CD4-positive, alpha-beta T cell (primary cell): ENCODE measurements at regions not wholly inside any gene's neighbourhood (a gene's known extent, or its start where the extent isn't known, plus 50 kb on each side); places are given as distances from the start of the nearest gene placed in this dataset.
A peak's percentile ranks its signal among the peaks of the same experiment; 100 is the strongest.

Source experiments
- ATAC-seq: fragments of 200-7000 bp; cut with Tn5 transposase; one replicate; pipeline ENCODE4 v1.10.0; 2022; ENCODE audit warnings: mild to moderate bottlenecking; ENCODE audit not compliant: poor library complexity
- CTCF ChIA-PET: fragments of 350-600 bp; sonication (Branson Sonifier 250); formaldehyde crosslinking; loops from one replicate; lab custom pipeline; 2021; ENCODE audit warnings: antibody characterized with exemption, inconsistent platforms; lab: Charles Lee
- POLR2A ChIA-PET: fragments of 350-600 bp; sonication (Branson Sonifier 250); formaldehyde crosslinking; loops from one replicate; lab custom pipeline; 2021; ENCODE audit warnings: antibody characterized with exemption, inconsistent platforms; lab: Charles Lee
- DNase-seq, 14 experiments: peaks; one replicate each; pipeline ENCODE4 v3.0.0-alpha.2; 2013 to 2020; ENCODE audit warnings: mixed read lengths in 2 of 14
- H3K27ac ChIP-seq, 2 donors: one replicate each; pipeline versions ENCODE4 v1.5.1 to v1.7.0; 2013; ENCODE audit warnings: low read length in 2 of 2, low read depth in 1 of 2, mild to moderate bottlenecking in 1 of 2
- H3K27me3 ChIP-seq, 2 experiments: 1 replicate in 1 of 2; 2 replicates in 1 of 2; pipeline versions ENCODE4 v1.6.1 to v1.7.0; 2013; ENCODE audit warnings: low read length in 2 of 2, control low read depth in 1 of 2, mild to moderate bottlenecking in 1 of 2, moderate library complexity in 1 of 2; ENCODE audit not compliant: insufficient read depth in 2 of 2, control insufficient read depth in 1 of 2
- H3K36me3 ChIP-seq: one replicate; pipeline ENCODE4 v1.6.1; 2013; ENCODE audit warnings: low read length, control low read depth; ENCODE audit not compliant: insufficient read depth
- H3K4me1 ChIP-seq: one replicate; pipeline ENCODE4 v1.6.1; 2013; ENCODE audit warnings: low read length, control low read depth; ENCODE audit not compliant: insufficient read depth
- H3K4me3 ChIP-seq: one replicate; pipeline ENCODE4 v1.5.1; 2013; ENCODE audit warnings: mild to moderate bottlenecking, low read length, moderate library complexity
- H3K9me3 ChIP-seq, 2 experiments: 1 replicate in 1 of 2; 2 replicates in 1 of 2; pipeline versions ENCODE4 v1.6.1 to v1.7.0; 2013; ENCODE audit warnings: low read length in 2 of 2, mild to moderate bottlenecking in 2 of 2, control low read depth in 1 of 2, moderate library complexity in 1 of 2; ENCODE audit not compliant: control insufficient read depth in 1 of 2, insufficient read depth in 1 of 2
- H3K27ac Mint-ChIP-seq: one replicate; pipeline ENCODE4 v1.8.0; 2020; ENCODE audit warnings: mixed read lengths
- H3K27me3 Mint-ChIP-seq: one replicate; pipeline ENCODE4 v1.8.0; 2021; ENCODE audit warnings: mixed read lengths
- H3K36me3 Mint-ChIP-seq: one replicate; pipeline ENCODE4 v1.8.0; 2021; ENCODE audit warnings: low read depth, mixed read lengths
- H3K4me1 Mint-ChIP-seq: one replicate; pipeline ENCODE4 v1.8.0; 2021; ENCODE audit warnings: low read depth, mixed read lengths
- H3K4me3 Mint-ChIP-seq: one replicate; pipeline ENCODE4 v1.8.0; 2020; ENCODE audit warnings: mild to moderate bottlenecking, mixed read lengths
- H3K9me3 Mint-ChIP-seq: one replicate; pipeline ENCODE4 v1.8.0; 2020; ENCODE audit warnings: mixed read lengths
- intact Hi-C, 2 experiments: fragments of 100-400 bp; cut with DNase I in 1 of 2; cut with micrococcal nuclease in 1 of 2; formaldehyde crosslinking; loops; one replicate each; pipeline versions ENCODE4 v1.15.1 to v1.9.0; 2023 to 2025; cut with DNase I, micrococcal nuclease
- TF ChIP-seq, protein P1 (sequence below): fragments of 200-600 bp; IDR thresholded peaks from one replicate; pipeline ENCODE4 v1.8.0; 2022; ENCODE audit warnings: antibody characterized with exemption, mild to moderate bottlenecking

- ChIA-PET CTCF (no interaction called here), POLR2A (no interaction called here)
- intact Hi-C loops, result no loop called here
- DNase-seq, result no peak
- Mint-ChIP-seq H3K4me3 (no peak overlapping the region), H3K27ac (peak overlapping the region; percentile 55), H3K4me1 (peaks cover 41% of the 10 kb centered on the region), H3K27me3 (no peaks in the 10 kb centered on the region), H3K36me3 (no peaks in the 10 kb centered on the region), H3K9me3 (no peaks in the 10 kb centered on the region)
- TF ChIP-seq, protein P1, sequence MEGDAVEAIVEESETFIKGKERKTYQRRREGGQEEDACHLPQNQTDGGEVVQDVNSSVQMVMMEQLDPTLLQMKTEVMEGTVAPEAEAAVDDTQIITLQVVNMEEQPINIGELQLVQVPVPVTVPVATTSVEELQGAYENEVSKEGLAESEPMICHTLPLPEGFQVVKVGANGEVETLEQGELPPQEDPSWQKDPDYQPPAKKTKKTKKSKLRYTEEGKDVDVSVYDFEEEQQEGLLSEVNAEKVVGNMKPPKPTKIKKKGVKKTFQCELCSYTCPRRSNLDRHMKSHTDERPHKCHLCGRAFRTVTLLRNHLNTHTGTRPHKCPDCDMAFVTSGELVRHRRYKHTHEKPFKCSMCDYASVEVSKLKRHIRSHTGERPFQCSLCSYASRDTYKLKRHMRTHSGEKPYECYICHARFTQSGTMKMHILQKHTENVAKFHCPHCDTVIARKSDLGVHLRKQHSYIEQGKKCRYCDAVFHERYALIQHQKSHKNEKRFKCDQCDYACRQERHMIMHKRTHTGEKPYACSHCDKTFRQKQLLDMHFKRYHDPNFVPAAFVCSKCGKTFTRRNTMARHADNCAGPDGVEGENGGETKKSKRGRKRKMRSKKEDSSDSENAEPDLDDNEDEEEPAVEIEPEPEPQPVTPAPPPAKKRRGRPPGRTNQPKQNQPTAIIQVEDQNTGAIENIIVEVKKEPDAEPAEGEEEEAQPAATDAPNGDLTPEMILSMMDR, result no peak
- no peaks in the 10 kb centered on the region for H3K27me3 ChIP-seq
- peaks cover 9% of the 10 kb centered on the region for H3K4me1 ChIP-seq
- ATAC-seq, result no peak
- no peak overlapping the region for H3K27ac ChIP-seq
- no peaks in the 10 kb centered on the region for H3K36me3 ChIP-seq
- no peak overlapping the region for H3K4me3 ChIP-seq
- no peaks in the 10 kb centered on the region for H3K9me3 ChIP-seq
Observed at GRCh38 chr12:93185369-93185741, 192.4 kb upstream of the NUDT4 start.

GRCh38 chr12:93186131-93186530, 191.6 kb upstream of the NUDT4 start:
- Histone ChIP-seq H3K4me1 (peaks cover 9% of the 10 kb centered on the region), H3K27ac (no peak overlapping the region), H3K36me3 (no peaks in the 10 kb centered on the region), H3K4me3 (no peak overlapping the region), H3K27me3 (no peaks in the 10 kb centered on the region), H3K9me3 (no peaks in the 10 kb centered on the region)
- H3K4me3 Mint-ChIP-seq, result no peak overlapping the region
- ATAC-seq (no peak), DNase-seq (no peak)
- H3K4me1 Mint-ChIP-seq, result peaks cover 41% of the 10 kb centered on the region
- TF ChIP-seq, protein P1, result no peak
- ChIA-PET POLR2A (interaction anchor here (0.6 kb wide), 1 partner anchor 497 kb away, joined by 4 read pairs; no protein-coding TSS in a partner anchor), CTCF (no interaction called here)
- no peak overlapping the region for H3K27ac Mint-ChIP-seq
- no peaks in the 10 kb centered on the region for H3K27me3 Mint-ChIP-seq
- no peaks in the 10 kb centered on the region for H3K9me3 Mint-ChIP-seq
- intact Hi-C loops, result no loop called here
- H3K36me3 Mint-ChIP-seq, result no peaks in the 10 kb centered on the region

GRCh38 chr12:93186621-93187020, 191.1 kb upstream of the NUDT4 start:
- Histone ChIP-seq H3K36me3 (no peaks in the 10 kb centered on the region), H3K27ac (no peak overlapping the region), H3K27me3 (no peaks in the 10 kb centered on the region), H3K4me1 (peaks cover 9% of the 10 kb centered on the region), H3K4me3 (no peak overlapping the region), H3K9me3 (no peaks in the 10 kb centered on the region)
- TF ChIP-seq, protein P1, result no peak
- Mint-ChIP-seq H3K4me1 (peaks cover 37% of the 10 kb centered on the region), H3K27me3 (no peaks in the 10 kb centered on the region), H3K9me3 (no peaks in the 10 kb centered on the region), H3K4me3 (no peak overlapping the region), H3K27ac (no peak overlapping the region), H3K36me3 (no peaks in the 10 kb centered on the region)
- ChIA-PET POLR2A (interaction anchor here (0.6 kb wide), 1 partner anchor 496 kb away, joined by 4 read pairs; no protein-coding TSS in a partner anchor), CTCF (no interaction called here)
- ATAC-seq (no peak), DNase-seq (no peak)
- intact Hi-C loops, result no loop called here
